ENCODE measurements at regions not wholly inside any gene's neighbourhood (a gene's known extent, or its start where the extent isn't known, plus 50 kb on each side); places are given as distances from the start of the nearest gene placed in this dataset.
"Not testable (repeated sequence)": the region's sequence is repeated elsewhere in the genome, so short reads cannot be mapped to it uniquely, and the experiment has no call there.

DNA sequence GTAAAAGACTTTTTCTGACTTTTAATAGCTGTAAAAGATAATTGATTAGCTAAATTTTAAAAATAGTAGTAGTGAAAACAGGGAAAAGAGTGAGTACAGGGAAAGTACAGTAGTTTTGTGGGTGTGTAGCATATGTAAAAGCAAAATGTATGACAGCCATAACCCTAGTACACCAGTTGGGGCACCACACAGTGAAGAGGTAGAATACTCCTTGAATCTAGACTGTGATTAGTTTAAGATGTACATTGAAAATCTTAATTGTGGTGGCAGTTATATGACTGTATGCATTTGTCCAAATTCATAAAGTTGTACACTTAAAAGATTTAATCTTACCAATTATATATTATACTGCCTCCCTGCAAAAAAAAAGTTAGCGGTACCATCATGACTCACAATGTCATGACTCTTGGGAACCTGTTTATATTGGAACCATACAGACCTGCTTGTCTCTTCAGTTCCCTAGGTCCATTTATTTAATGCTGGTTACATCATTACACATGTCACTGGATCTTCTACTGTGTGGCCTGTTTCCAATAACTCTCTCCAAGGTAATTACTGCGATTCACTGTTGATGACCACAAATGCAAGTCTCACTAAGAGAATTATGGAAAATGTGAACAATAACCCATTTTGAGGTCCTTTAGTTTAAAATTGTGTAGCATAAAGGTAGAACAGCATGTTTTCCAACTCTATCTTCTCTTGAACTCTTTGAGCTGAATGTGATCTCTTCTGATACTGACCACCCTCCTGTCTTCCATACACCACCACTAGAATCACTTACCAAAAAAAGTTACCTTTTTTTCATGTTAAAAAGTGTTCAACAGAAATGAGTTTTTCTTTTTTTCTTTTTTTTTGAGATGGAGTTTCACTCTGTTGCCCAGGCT, 264.2 kb upstream of the AMIGO2 start:
- no peak for DNase-seq

- DNase-seq: no peak
Observed at GRCh38 chr12:47340411-47341015, 260.8 kb upstream of the AMIGO2 start.

DNA sequence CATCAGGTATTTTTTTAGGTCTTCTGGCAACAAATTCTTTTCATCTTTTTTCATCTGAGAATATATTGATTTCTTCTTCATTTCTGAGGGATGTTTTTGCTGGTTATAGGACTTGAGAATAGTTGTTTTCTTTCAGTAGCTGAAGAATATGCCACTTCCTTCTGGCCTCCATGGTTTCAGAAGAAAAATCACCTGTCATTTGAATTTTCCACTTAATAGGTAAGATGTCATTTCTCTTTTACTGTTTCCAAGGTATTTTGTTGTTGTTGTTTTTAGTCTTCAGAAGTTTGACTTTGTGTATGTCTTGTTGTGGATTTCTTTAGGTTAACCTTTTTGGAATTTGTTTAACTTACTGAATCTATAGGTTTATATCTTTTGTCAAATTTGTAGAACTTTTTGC, 257.8 kb upstream of the AMIGO2 start:
- DNase-seq: no peak

- DNase-seq: not testable (repeated sequence)
Observed at GRCh38 chr12:47333271-47333858, 253.6 kb upstream of the AMIGO2 start.

DNA sequence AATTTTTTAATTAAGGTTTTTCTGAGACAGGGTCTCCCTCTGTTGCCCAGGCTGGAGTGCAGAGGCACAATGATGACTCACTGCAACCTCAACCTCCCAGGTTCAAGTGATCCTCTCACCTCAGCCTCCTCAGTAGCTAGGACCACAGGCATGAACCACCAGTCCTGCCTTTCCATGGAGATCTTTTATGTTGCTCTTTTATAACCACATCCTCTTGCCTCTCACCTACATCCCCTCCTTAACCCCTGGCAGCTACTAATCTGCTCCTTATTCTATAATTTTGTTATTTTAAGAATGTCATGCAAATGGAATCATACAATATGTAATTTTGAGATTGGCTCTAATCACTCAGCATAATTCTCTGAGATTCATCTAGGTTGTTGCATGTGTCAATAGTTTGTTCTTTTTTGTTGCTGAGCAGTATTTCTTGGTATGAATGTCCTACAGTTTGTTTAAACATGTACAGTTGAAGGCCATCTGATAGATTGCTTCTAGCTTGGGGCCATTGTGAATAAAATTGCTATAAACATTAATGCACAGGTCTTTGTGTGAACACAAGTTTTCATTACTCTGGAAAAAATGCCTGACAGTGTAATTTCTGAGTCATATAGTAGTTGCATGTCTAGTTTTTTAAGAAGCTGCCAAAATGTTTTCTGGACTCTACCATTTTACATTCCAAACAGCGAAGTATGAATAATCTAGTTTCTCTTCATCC, 249.2 kb upstream of the AMIGO2 start:
- no peak for DNase-seq

- no peak for DNase-seq
Observed at GRCh38 chr12:47326190-47326589, 246.4 kb upstream of the AMIGO2 start.

GRCh38 chr12:47323802-47324201, 244.0 kb upstream of the AMIGO2 start:
- no peak for DNase-seq

DNA sequence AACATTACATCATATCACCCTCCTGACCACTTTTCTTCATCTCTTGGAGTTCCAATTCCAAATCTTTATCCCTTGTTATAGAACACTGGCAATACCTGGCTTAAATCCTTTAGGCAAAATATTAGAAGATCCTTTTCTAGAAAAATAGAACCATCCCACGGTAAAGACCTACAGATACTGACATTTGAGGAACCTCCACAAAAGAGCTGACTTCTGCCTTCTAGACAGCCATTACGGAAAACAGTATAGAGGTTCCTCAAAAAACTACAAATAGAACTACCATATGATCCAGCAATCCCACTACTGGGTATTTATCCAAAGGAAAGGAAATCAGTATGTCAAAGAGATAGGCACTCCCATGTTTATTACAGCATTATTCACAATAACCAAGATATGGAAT, 241.7 kb upstream of the AMIGO2 start:
- DNase-seq: no peak

DNA sequence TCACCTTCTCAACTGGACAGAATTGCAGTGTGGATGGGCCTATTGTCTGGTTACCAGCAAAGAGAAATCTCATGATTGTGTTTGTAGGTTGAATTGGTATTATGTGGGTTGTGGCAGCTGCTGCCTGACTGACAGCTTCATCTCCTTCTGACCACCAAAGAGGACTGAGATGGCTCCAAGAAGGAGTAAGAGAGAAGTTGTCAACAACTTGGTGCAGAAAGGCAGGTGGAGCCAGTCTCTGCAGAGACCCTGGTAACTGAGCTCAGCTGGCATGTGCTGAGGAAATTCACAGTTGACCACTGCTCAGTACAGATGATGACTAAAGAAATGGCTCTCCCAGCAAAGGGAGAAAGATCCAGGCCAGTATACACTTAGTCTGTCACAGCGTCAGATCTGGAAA, 240.0 kb upstream of the AMIGO2 start:
- DNase-seq: no peak

- DNase-seq: no peak
Observed at GRCh38 chr12:47318963-47319362, 239.2 kb upstream of the AMIGO2 start.

- no peak for DNase-seq
Observed at GRCh38 chr12:47317175-47317915, 237.6 kb upstream of the AMIGO2 start.

DNA sequence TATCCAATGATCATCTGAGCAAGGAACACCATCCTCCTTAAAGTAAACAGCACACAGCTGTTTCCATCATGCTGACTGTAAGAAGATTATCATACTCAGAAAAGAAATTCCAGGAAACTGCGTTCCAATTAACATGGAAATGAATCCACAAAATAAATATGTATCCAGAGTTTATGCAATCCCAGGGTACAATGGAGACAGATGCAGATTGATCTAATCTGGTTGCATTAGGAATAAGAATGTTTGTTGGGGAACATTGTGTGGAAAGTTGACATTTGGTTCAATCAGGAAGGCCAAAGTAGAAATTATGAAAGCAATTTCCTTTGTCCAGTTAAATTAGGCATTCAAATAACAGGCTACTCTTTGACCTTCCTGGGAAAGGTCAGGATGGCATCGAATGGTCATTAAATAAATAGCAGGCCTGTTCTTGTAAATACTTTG, 236.9 kb upstream of the AMIGO2 start:
- no peak for DNase-seq

DNA sequence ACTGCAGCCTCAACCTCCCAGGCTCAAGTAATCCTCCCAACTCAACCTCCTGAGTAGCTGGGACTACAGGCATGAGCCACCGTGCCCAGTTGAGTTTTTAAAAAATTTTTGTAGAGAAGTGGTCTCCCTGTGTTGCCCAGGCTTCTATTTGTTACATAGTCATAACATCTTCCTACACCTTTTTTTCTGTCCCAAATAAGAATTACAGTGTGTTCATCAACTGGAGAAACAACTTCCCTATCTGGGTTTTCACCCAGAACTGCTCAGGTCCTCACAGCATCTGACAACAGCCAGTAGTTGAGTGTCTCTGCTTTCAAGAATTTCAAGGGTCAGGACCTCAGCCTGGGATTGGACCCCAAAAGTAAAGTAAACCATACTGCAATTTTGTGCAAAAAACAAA, 235.2 kb upstream of the AMIGO2 start:
- DNase-seq: no peak

DNA sequence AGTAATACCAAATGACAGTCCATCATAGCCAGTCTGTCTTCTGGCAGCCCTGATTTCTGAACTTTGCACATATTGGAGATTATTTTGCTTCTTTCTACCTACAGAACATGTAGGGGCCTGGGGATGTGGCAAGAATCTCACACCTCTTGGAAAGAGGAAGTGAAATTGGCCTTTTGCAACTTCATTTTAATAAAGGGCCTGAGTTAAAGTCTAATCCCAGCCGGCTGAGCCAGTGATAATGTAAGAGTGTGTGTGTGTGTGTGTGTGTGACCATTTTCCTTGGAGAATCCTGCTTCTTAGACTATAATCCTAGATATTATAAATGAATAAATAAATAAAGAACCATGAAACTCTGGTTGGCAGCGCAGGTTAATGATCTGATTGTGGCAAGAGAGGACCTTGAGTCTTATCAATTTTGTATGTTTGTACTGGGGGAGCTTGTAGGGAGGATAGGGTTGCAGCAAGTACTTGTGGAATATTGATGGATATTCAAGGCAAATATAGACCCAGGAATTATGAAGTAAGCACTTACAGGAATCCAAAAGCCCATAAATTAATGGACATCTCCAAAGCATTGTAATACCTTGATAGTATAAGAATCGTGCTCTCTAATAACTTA, 233.2 kb upstream of the AMIGO2 start:
- DNase-seq: no peak

DNA sequence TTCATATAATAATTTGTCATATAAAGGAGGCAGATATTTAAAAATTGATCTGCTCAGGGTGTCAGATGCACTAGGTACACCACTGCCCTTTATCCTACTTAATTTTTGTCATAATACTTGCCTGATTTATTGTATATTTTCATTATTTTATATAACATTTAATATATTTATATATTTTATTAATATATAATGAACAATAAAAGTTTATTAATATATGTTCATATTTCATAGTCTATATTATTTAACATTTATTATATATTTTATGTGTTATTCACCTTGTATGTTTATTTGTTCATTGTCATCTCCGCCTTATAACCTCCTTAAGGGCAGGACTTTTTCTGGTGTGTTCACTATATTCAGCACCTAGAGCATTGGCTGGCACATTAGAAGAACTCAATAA, 232.4 kb upstream of the AMIGO2 start:
- DNase-seq: no peak

- no peak for DNase-seq
Observed at GRCh38 chr12:47311568-47311967, 231.8 kb upstream of the AMIGO2 start.

- no peak for DNase-seq
Observed at GRCh38 chr12:47311010-47311409, 231.3 kb upstream of the AMIGO2 start.

DNA sequence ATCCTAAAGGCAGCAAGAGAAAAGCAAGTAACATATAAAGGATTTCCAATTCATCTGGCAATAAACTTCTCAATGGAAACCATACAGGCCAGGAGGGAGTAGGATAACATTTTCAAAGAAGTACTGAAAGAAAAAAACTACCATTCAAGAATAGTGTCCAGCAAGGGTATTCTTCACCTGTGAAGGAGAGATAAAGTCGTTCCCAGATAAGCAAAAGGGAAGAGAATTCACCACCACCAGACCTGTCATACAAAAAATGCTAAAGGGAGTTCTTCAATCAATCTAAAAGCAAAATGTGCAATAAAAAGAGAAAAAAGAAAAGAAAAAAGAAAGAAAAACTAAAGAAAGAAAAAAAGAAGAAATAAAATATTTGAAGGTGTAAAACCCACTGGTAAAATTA, 228.9 kb upstream of the AMIGO2 start:
- DNase-seq: no peak

GRCh38 chr12:47307680-47308399, 228.1 kb upstream of the AMIGO2 start:
- peak; percentile 48 for DNase-seq

- DNase-seq: not testable (repeated sequence)
Observed at GRCh38 chr12:47306773-47307679, 227.3 kb upstream of the AMIGO2 start.

All from NCI-H1105 (cell line).